DND-41 (cell line): ENCODE measurements at regions not wholly inside any gene's neighbourhood (a gene's known extent, or its start where the extent isn't known, plus 50 kb on each side); places are given as distances from the start of the nearest gene placed in this dataset.

Experiments used
- ATAC-seq: fragments of 200-7000 bp; cut with Tn5 transposase; 3 replicates; pipeline ENCODE4 v1.9.1; 2021; ENCODE audit warnings: low read depth; ENCODE audit not compliant: insufficient read depth
- DNase-seq: peaks from one replicate; pipeline ENCODE4 v3.0.0-alpha.2; 2020
- H2AFZ ChIP-seq: 2 replicates; pipeline ENCODE4 v1.6.0; 2012; ENCODE audit warnings: low read depth, low read length
- H3K27ac ChIP-seq: 2 replicates; pipeline ENCODE4 v1.5.1; 2012; ENCODE audit warnings: low read length, inconsistent platforms
- H3K27me3 ChIP-seq: fragments of 200-600 bp; sonication (generic); 2 replicates; pipeline ENCODE4 v1.6.0; 2012; ENCODE audit warnings: low read length, mild to moderate bottlenecking, inconsistent platforms; ENCODE audit not compliant: insufficient read depth, poor library complexity
- H3K36me3 ChIP-seq: 2 replicates; pipeline ENCODE4 v1.5.1; 2012; ENCODE audit warnings: low read length, inconsistent platforms; ENCODE audit not compliant: insufficient read depth
- H3K4me1 ChIP-seq: 2 replicates; pipeline ENCODE4 v1.5.1; 2012; ENCODE audit warnings: mild to moderate bottlenecking, low read length; ENCODE audit not compliant: insufficient read depth
- H3K4me2 ChIP-seq: 2 replicates; pipeline ENCODE4 v1.6.0; 2012; ENCODE audit warnings: mild to moderate bottlenecking, moderate library complexity, low read length, inconsistent platforms; ENCODE audit not compliant: insufficient read depth
- H3K4me3 ChIP-seq, 2 experiments: fragments of 200-600 bp in 1 of 2; shearing (Covaris generic) in 1 of 2; 2 replicates each; pipeline ENCODE4 v1.5.1; 2012 to 2016; ENCODE audit warnings: inconsistent platforms in 2 of 2, low read length in 2 of 2, mild to moderate bottlenecking in 2 of 2, low read depth in 1 of 2, moderate library complexity in 1 of 2
- H3K79me2 ChIP-seq: 2 replicates; pipeline ENCODE4 v1.6.0; 2012; ENCODE audit warnings: low read length, inconsistent platforms; ENCODE audit not compliant: insufficient read depth
- H3K9ac ChIP-seq: 2 replicates; pipeline ENCODE4 v1.6.0; 2012; ENCODE audit warnings: low read depth, mild to moderate bottlenecking, inconsistent platforms, low read length, moderate library complexity
- H3K9me3 ChIP-seq: 2 replicates; pipeline ENCODE4 v1.5.1; 2012; ENCODE audit warnings: low read length, moderate library complexity, mild to moderate bottlenecking, inconsistent platforms; ENCODE audit not compliant: insufficient read depth, severe bottlenecking
- H4K20me1 ChIP-seq: 2 replicates; pipeline ENCODE4 v1.6.0; 2012; ENCODE audit warnings: low read length; ENCODE audit not compliant: insufficient read depth
- CTCF ChIP-seq: IDR thresholded peaks from 2 replicates; pipeline ENCODE4 v1.5.1; 2012; ENCODE audit warnings: borderline replicate concordance, low read length, moderate library complexity, mild to moderate bottlenecking; ENCODE audit not compliant: poor library complexity, severe bottlenecking; ENCODE audit errors: extremely low read depth
- EZH2 ChIP-seq: IDR thresholded peaks from 3 replicates; pipeline ENCODE4 v1.6.1; 2012; ENCODE audit warnings: borderline replicate concordance, low read depth, mild to moderate bottlenecking, moderate library complexity, low read length, inconsistent platforms; ENCODE audit not compliant: severe bottlenecking

DNA sequence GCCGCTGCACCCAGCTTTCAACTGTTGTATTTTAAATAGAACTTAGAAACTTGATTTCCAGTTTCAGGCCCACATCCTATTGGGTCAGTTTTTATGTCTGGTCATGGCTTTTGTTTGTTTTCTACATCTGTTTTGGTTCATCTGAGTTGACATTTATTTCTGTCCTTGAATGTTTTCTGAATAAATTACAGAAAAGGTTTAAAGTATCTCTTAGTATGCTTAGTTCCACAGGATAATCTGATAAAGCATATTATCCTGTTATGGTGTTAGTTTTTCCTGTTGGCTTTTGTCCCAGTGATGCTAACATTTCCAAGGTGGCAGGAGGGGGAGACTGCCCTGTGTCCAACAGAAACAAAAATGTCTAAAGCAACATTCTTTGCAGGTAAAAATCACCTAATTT is 733.2 kb downstream of the INHBA start:
- TF ChIP-seq EZH2 (no peak), CTCF (no peak)
- no peaks in the 10 kb centered on the region for H3K79me2 ChIP-seq
- no peak overlapping the region for H3K9ac ChIP-seq
- no peak overlapping the region for H3K4me2 ChIP-seq
- no peaks in the 10 kb centered on the region for H3K9me3 ChIP-seq
- no peaks in the 10 kb centered on the region for H4K20me1 ChIP-seq
- no peaks in the 10 kb centered on the region for H3K4me1 ChIP-seq
- H2AFZ ChIP-seq = no peak overlapping the region
- H3K27me3 ChIP-seq = no peaks in the 10 kb centered on the region
- no peak overlapping the region for H3K4me3 ChIP-seq
- ATAC-seq (no peak), DNase-seq (no peak)
- no peaks in the 10 kb centered on the region for H3K36me3 ChIP-seq
- no peak overlapping the region for H3K27ac ChIP-seq

- no peak overlapping the region for H3K4me3 ChIP-seq
- no peaks in the 10 kb centered on the region for H3K4me1 ChIP-seq
- no peaks in the 10 kb centered on the region for H3K27me3 ChIP-seq
- no peaks in the 10 kb centered on the region for H3K9me3 ChIP-seq
- TF ChIP-seq CTCF = no peak
- no peak for TF ChIP-seq EZH2
- no peak overlapping the region for H2AFZ ChIP-seq
- H3K79me2 ChIP-seq = no peaks in the 10 kb centered on the region
- H4K20me1 ChIP-seq = no peaks in the 10 kb centered on the region
- H3K36me3 ChIP-seq = no peaks in the 10 kb centered on the region
- ATAC-seq (no peak), DNase-seq (no peak)
- no peak overlapping the region for H3K9ac ChIP-seq
- no peak overlapping the region for H3K27ac ChIP-seq
- H3K4me2 ChIP-seq = no peak overlapping the region
Observed at GRCh38 chr7:40966693-40967092, 736.2 kb downstream of the INHBA start.

DNA sequence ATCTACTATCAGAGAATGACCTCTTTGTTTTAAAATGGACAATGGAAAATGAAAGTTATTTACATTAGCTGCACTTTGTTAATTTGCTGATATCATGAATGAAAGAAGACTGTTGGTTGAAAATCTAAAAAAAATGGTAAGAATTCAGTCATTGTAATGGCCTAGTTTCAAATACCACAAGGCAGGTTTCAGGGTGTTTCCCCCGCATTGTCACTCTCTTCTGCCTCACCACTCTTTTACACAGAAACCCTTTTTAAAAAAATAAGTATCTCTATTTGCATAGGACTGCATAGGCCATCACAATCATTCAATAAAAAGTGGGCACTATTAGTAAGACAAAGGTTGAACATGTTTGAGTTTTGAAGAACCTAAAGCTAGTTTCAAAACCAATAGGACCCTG is 737.1 kb downstream of the INHBA start:
- DNase-seq = no peak
- no peak for ATAC-seq
- Histone ChIP-seq H3K4me3 (no peak overlapping the region), H3K9me3 (no peaks in the 10 kb centered on the region), H3K4me1 (no peaks in the 10 kb centered on the region), H3K36me3 (no peaks in the 10 kb centered on the region), H2AFZ (no peak overlapping the region), H3K27me3 (no peaks in the 10 kb centered on the region), H4K20me1 (no peaks in the 10 kb centered on the region), H3K27ac (no peak overlapping the region), H3K79me2 (no peaks in the 10 kb centered on the region), H3K4me2 (no peak overlapping the region), H3K9ac (no peak overlapping the region)
- TF ChIP-seq EZH2 = no peak
- TF ChIP-seq CTCF = no peak

- Histone ChIP-seq H4K20me1 (no peaks in the 10 kb centered on the region), H3K79me2 (no peaks in the 10 kb centered on the region), H3K9ac (no peak overlapping the region), H3K4me1 (no peaks in the 10 kb centered on the region), H3K27me3 (no peaks in the 10 kb centered on the region), H2AFZ (no peak overlapping the region), H3K9me3 (no peaks in the 10 kb centered on the region), H3K27ac (no peak overlapping the region), H3K4me3 (no peak overlapping the region), H3K4me2 (no peak overlapping the region), H3K36me3 (no peaks in the 10 kb centered on the region)
- no peak for DNase-seq
- TF ChIP-seq EZH2 = no peak
- no peak for TF ChIP-seq CTCF
- no peak for ATAC-seq
Observed at GRCh38 chr7:40965016-40965415, 737.9 kb downstream of the INHBA start.
